ENCODE measurements at regions not wholly inside any gene's neighbourhood (a gene's known extent, or its start where the extent isn't known, plus 50 kb on each side); places are given as distances from the start of the nearest gene placed in this dataset.

- Histone ChIP-seq H3K9me3 (ENCODE audit: control insufficient read depth in 2 of 3, insufficient read depth in 1 of 3, low read length in 3 of 3) (peaks cover 0 to 2% (median 0%) of the 10 kb centered on the region in 3 donors), H3K27ac (ENCODE audit: low read depth in 2 of 2, low read length in 2 of 2) (no peak overlapping the region), H3K9ac (ENCODE audit: low read length in 3 of 3) (no peak overlapping the region), H3K4me3 (ENCODE audit: low read length in 3 of 3) (no peak overlapping the region), H3K4me1 (ENCODE audit: control insufficient read depth in 2 of 3, insufficient read depth in 2 of 3, low read depth in 1 of 3, low read length in 3 of 3) (no peaks in the 10 kb centered on the region), H3K27me3 (ENCODE audit: control insufficient read depth, insufficient read depth, low read length) (no peaks in the 10 kb centered on the region), H3K36me3 (ENCODE audit: control insufficient read depth in 2 of 3, insufficient read depth in 3 of 3, low read length in 3 of 3) (no peaks in the 10 kb centered on the region)
- no peak for DNase-seq
- intact Hi-C loops (cut with DNase I): no loop called here
- FAIRE-seq: no peak
- no peak for TF ChIP-seq CTCF (IDR thresholded peaks at IDR 0.05; ENCODE audit: borderline replicate concordance, extremely low read depth, insufficient read depth)
These were observed 429.6 kb upstream of the LRRC7 start for GRCh38 chr1:69138172-69138571.

- Histone ChIP-seq H3K9ac (ENCODE audit: low read length in 3 of 3) (no peak overlapping the region), H3K9me3 (ENCODE audit: control insufficient read depth in 2 of 3, insufficient read depth in 1 of 3, low read length in 3 of 3) (peaks cover 0 to 2% (median 0%) of the 10 kb centered on the region in 3 donors), H3K27me3 (ENCODE audit: control insufficient read depth, insufficient read depth, low read length) (no peaks in the 10 kb centered on the region), H3K27ac (ENCODE audit: low read depth in 2 of 2, low read length in 2 of 2) (no peak overlapping the region), H3K4me3 (ENCODE audit: low read length in 3 of 3) (no peak overlapping the region), H3K4me1 (ENCODE audit: control insufficient read depth in 2 of 3, insufficient read depth in 2 of 3, low read depth in 1 of 3, low read length in 3 of 3) (no peaks in the 10 kb centered on the region), H3K36me3 (ENCODE audit: control insufficient read depth in 2 of 3, insufficient read depth in 3 of 3, low read length in 3 of 3) (no peaks in the 10 kb centered on the region)
- DNase-seq: no peak
- intact Hi-C loops (cut with DNase I): no loop called here
- no peak for TF ChIP-seq CTCF (IDR thresholded peaks at IDR 0.05; ENCODE audit: borderline replicate concordance, extremely low read depth, insufficient read depth)
- no peak for FAIRE-seq
These were observed 428.7 kb upstream of the LRRC7 start for GRCh38 chr1:69139007-69139406.

GRCh38 chr1:69146303-69146702, 421.4 kb upstream of the LRRC7 start:
- no peaks in the 10 kb centered on the region for H3K27me3 ChIP-seq (ENCODE audit: control insufficient read depth, insufficient read depth, low read length)
- intact Hi-C loops (cut with DNase I): no loop called here
- no peak for DNase-seq

More at GRCh38 chr1:69146303-69146702, 421.4 kb upstream of the LRRC7 start:
- Histone ChIP-seq H3K27ac (ENCODE audit: low read depth in 2 of 2, low read length in 2 of 2) (no peak overlapping the region), H3K9me3 (ENCODE audit: control insufficient read depth in 2 of 3, insufficient read depth in 1 of 3, low read length in 3 of 3) (no peaks in the 10 kb centered on the region), H3K4me3 (ENCODE audit: low read length in 3 of 3) (no peak overlapping the region), H3K36me3 (ENCODE audit: control insufficient read depth in 2 of 3, insufficient read depth in 3 of 3, low read length in 3 of 3) (no peaks in the 10 kb centered on the region), H3K9ac (ENCODE audit: low read length in 3 of 3) (no peak overlapping the region), H3K4me1 (ENCODE audit: control insufficient read depth in 2 of 3, insufficient read depth in 2 of 3, low read depth in 1 of 3, low read length in 3 of 3) (no peaks in the 10 kb centered on the region)
- no peak for TF ChIP-seq CTCF (IDR thresholded peaks at IDR 0.05; ENCODE audit: borderline replicate concordance, extremely low read depth, insufficient read depth)
- FAIRE-seq: no peak

All from kidney (tissue), 13 donors.